KG1 (cell line): ENCODE measurements at regions not wholly inside any gene's neighbourhood (a gene's known extent, or its start where the extent isn't known, plus 50 kb on each side); places are given as distances from the start of the nearest gene placed in this dataset.
"Not testable (repeated sequence)": the region's sequence is repeated elsewhere in the genome, so short reads cannot be mapped to it uniquely, and the experiment has no call there.

ENCODE experiments used
- DNase-seq: peaks from one replicate; lab custom pipeline; 2025; lab: John Stamatoyannopoulos, UW

DNA sequence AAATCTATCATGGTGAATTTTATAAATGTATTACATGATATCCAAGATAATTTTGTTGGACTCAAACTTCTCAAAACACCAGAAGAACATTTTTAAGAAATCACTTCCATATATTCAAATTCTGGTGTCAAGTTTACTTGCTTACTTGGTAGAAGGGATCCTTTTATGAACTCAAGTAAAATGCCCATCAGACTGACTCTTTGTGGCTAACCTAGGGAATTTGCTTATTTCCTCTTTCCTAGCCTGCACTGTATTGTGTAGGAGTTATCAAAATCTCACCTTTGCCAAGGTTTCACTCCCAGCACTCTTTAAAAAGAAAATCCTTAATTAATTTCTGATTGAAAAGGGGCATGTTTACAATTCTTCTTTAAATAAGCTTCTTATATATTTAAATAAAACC is 196.5 kb downstream of the DUSP6 start:
- no peak for DNase-seq

DNA sequence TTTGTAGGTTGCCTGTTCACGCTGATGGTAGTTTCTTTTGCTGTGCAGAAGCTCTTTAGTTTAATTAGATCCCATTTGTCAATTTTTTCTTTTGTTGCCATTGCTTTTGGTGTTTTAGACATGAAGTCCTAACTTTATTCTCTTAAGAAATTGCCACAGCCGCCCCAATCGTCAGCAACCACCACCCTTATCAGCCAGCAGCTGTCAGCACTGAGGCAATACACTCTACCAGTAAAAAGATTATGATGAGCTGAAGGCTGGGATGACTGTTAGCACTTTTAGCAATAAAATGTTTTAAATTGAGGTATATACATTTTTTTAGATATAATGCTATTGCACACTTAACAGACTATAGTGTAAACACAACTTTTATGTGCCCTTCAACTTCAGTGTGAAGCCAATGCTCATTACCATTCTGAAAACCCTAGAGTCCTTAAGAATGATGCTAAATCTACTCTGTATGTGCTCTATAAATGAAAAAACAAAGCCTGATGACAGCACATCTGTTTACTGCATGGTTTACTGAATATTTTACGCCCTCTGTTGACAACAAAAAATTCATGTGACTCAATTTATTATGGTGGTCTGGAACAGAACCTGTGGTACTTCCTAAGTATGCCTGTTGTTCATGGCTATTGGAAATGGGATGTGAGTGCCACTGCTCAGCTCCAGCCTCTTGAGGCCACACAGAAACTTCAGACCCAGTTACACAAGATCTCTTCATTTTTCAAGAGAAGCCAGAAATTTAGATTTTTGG is 197.4 kb downstream of the DUSP6 start:
- DNase-seq: no peak

DNA sequence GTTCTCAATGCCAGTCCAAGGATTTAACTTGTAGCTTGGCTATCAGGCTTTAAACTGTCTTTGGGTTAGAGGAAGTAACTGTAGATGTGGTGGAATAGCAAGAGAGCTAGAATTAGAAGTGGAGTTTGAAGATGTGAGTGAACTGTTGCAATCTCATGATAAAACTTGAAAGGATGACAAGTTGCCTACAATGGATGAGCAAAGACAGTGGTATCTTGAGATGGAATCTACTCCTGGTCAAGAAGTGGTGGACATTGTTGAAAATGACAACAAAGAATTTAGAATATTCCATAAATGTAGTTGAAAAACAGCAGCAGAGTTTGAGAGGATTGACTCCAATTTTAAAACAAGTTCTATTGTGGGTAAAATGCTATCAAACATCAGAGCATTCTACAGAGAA is 199.0 kb downstream of the DUSP6 start:
- no peak for DNase-seq

DNA sequence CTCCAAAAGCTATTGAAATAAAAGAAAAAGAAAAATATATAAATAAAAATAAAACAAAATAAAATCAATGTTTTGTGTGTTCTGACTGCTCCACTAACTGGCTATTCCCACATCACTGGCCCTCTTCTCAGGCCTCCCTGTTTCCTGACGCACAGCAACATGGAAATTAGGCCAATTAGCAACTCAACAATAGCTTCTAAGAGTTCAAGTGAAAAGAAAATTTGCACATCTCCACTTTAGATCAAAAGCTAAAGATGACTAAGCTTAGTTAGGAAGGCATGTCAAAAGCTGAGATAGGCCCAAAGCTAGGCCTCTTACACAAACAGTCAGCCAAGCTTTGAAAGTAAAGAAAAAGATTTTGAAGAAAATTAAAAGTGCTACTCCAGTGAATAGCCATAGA is 200.8 kb downstream of the DUSP6 start:
- no peak for DNase-seq

DNA sequence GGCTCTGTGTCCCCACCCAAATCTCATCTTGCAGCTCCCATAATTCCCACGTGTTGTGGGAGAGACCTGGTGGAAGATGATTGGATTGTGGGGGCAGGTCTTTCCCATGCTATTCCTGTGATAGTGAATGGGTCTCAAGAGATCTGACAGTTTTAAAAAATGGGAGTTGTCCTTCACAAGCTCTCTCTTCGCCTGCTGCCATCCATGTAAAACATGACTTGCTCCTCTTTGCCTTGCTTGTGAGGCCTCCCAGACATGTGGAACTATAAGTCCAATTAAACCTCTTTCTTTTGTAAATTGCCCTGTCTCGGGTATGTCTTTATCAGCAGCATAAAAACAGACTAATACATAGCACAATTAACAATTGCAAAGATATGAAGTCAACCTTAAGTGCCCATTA is 201.5 kb downstream of the DUSP6 start:
- DNase-seq: not testable (repeated sequence)

DNA sequence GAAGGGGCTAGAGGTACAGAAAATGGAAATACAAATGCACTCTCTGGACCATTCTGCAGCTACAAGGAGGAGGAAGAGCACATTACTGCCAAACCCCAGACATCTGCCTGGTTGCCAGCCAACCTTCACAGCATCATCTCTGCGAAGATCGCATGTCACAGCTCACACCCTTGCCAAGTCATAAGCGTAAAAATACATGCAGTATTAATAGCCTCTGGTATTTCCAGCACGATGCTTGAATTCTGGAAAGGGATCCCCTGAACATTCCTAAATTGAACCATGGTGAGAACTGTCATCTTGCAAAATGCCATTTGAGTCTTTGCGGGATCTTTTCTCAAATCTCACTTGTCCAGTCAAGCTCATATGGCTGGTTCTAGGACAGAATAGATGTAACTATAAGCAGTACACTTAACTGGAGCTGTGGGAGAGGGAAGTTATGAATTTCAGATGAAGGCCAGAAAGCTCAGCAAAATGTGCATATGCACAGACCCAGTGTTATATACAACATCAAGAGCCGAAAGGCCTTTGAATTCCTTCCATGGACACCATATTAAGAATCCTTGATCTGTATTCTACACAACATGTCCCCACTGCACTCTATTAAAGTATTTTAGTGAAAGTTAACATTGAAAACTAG is 211.6 kb downstream of the DUSP6 start:
- DNase-seq: no peak

DNA sequence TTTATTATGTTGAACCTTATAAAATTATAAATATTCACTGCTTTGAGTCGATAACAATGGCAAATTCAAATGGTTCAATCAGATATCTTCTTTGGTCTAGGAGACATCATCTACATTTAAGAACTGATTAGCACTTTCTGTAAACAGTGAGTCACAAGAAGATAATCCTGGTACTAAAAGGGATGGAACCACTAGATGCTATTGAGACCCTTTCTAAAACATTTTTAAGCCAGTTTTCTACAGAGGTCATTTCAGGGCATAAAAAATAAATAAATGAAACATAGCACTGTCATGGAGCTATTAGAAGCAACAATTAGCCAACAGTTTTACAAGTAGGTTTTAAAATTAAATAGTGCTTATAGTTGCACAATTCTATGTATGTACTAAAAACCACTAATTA is 212.2 kb downstream of the DUSP6 start:
- no peak for DNase-seq

DNA sequence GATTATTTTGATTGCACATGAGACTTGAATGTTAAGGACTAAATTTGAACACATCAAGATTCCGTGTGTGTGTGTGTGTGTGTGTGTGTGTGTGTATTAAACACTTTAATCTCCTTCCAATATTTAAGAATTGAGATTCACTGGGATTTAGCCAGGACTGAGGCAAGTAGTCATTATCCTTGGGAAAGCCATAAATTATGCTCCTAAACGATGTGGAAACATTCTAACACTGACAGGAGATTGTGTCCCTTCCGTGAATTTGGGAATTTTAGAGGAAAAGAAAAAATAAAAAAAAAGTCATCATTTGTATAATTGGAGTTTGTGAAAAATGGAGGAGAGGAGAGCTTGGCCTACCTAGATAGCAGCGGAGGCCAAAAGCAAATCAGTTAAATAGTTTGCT is 212.9 kb downstream of the DUSP6 start:
- DNase-seq: no peak

DNA sequence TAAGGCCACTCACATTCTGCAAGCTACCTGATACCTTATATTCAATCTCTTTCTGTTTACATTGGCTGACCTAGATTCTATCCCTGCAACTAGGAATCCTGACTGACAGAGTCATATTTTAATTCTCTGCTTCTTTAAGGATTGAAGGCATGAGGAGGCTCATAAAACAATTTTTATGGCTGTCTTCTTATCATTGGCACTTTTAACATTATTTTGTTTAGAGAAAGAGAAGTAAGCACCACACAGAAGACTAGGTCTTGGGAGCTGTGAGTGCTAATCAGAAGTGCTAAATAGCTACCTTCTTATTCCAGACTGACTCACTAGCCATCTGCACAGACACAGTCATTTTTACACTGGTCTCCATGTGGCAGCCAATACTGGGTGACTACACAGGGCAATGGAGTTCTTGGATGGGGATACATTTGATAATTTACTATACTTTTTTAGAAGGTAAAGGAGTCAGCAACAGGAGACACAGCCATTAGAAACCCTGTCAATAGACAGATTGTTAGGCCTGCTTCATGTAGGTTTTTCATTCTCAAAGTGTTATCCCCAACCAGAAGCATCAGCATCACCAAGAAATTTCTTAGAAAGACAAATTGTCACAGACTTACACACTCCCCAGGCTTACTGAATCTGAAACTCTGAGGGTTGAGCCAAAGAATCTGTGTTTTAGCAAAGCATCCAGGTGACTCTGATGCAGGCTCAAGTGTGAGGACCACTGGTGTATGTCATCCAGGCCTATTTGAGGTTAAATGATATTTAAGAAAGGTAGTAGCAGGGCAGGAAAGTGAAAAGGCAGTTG is 214.1 kb downstream of the DUSP6 start:
- DNase-seq: no peak

DNA sequence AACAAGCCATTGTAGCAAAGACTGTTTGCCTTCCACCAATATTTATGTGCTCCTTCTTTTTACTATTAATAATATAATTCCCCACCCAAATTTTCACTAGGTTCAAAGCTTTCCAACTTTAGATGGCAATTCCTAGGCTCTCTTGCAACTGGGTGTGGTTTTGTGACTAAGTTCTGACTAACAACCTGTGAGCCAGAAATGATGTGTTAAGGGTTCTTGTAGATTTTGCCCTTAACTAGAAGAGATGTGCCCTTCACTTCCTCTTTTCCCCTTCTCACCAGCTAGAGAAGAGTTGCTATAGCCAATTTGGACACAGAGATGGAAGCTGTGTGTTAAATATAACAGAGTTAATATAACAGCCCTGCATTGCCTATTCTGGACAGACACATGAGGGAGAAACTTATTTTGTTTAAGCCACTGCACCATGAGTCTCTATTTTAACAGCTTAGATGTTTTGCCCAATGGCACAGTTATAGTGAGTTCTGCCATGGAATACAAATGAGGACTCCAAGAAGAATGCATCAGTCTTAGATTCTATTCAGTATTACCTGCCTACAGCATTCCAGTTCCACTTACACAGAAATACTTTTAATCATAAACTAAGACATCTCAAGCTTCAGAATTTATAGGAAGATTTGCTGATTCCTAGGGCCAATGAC is 216.2 kb downstream of the DUSP6 start:
- no peak for DNase-seq

DNA sequence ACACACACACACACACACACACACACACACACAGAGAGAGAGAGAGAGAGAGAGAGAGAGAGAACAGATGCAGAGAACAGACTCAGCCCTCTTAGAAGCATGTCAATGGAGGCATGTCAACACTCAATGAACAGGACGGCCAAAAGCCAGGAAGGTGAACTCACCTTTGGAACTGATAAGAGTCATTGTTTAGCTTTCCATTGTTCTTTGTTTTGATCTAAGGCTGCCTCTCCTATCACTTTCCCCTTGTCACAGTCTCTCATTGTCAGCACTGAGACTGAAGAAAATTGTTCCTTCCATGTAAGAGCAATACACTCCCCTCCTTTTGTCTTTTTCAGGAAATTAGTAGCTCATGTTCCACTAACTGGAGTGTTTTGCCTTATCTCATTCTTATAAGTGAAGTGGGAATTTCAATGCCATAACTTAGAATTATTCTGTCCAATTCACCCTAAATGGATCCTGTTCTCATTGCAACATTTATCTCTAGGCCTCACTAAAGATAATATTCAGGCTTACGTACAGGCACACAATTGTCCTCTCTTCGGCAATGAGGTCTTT is 218.0 kb downstream of the DUSP6 start:
- DNase-seq: no peak

DNA sequence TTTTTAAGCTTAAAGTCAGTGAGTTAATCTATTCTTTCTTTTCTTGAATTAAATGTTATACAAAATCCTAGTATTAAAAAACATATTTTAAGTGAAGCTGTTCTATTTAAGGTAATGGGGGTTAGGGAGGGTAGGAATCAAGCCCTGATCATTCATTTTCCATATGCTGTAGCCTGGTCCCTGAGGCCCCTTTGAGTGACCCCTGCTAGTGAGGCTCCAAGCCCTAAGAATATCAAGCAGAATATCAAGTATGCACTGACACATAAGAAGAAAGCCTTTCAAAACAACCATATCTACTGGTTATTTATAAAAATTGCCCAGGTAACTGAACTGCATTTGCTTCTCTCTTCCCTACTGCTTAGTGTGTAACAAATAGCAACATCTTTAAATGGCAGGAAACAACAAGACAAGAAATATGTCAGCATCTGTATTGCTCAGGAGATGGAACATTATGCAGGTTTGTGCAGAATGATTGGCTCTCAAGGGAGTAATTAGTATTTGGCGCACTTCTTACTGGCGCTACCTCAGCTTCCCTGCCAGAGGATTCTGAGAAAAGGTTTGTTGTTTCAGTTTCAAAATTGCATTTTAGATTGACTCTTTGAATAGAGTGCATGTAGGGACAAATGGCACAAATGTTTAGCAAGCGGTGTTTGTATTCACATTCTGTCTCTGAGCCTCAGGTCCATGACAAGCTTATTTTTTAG is 223.0 kb downstream of the DUSP6 start:
- no peak for DNase-seq

DNA sequence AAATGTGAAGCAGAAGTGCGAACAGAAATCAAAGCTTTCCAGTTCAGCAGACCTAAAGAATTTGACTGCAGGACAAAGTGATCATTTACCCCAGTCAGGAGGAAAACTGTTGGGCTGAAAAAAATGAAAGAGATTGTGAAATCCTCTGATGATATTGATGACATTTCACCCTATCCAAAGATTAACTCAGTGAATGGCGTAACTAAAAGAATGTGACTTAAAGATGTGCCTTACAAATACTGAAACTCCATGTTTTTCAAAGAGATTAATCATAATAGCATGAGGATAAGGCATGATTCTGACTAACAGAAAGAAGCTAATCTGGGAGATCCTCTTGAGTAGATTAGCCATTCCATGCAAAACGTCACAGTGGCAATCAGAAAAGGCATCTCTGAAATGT is 225.6 kb downstream of the DUSP6 start:
- no peak for DNase-seq

DNA sequence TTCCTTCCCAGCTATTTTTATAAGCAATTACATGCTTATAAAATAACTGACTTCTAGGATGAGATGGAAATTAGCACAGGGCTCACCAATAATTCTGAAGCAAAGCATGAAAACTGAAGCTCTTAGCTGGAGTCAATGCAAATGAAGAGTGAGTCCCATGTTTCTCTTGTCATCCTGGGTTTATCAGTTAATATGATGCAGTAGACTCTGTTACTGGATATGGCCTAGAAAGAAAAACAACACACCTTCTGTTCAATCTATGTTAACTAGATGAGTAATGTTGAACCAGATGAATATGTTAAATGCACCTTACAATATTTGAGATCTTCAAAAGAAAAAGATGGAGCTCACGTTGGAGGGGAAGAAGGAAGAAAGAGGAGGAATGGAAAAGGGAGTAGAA is 229.4 kb downstream of the DUSP6 start:
- DNase-seq: no peak

DNA sequence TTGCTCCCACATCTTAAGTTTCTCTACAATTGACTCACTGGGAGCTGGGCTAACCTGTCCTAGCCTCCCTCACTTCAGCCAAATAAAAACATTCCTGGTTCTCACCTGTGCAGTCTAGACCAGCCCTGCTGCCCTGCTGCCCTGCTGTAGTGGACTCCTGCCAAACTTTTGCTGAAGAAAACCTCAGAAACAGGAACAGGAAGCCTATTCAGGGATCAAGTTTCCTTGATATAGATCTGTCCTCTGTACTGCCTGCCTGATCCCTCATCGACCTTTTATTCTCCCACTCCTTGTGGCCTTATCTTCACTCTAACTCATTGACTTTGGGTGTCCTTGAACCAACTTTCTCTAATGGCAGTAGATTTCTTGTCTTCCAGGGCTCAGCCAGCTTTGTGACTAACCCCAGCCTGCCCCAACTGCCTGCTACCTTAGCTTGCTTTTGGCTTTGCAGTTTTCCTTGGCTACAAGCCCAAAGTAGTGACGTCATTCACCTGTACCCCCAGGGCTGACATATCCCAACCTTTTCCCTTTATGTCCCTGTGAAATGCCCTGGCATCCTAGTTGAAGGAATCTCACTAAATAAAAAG is 234.8 kb downstream of the DUSP6 start:
- no peak for DNase-seq

DNA sequence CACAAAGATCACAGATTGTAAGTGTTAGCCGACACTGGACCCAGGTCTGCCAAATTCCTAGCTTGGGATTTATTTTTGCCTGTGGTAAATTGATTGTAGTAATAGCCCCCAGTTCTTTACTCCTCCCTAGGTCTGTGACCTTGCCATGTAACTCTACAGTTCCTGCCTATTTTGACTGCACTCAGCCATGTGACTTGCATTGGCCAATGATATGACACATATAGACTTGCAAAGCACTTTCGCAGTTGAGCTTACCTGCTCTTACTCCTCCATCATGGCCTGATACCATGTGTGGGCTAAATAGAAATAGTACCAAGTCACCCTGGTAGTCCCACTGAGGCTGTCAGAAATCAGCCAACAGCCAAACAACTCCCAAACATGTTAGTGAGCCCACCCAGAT is 240.3 kb downstream of the DUSP6 start:
- no peak for DNase-seq

DNA sequence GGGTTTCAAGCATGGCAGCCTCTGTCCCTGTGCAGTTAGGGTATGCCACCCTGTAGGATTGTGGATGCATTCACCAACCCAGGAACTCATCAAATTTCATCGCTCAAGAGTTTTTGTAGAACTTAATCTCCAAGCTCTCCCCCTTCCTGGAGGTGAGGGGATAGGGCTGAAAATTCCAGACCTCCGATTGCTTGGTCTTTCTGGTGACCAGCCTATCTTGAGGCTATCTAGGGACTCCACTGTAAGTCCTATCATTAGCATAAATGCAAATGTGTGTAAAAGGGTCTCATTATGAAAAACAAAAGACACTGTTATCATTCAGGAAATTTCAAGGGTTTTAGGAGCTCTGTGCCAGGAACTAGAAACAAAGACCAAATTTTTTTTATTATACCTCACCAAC is 244.0 kb downstream of the DUSP6 start:
- no peak for DNase-seq

DNA sequence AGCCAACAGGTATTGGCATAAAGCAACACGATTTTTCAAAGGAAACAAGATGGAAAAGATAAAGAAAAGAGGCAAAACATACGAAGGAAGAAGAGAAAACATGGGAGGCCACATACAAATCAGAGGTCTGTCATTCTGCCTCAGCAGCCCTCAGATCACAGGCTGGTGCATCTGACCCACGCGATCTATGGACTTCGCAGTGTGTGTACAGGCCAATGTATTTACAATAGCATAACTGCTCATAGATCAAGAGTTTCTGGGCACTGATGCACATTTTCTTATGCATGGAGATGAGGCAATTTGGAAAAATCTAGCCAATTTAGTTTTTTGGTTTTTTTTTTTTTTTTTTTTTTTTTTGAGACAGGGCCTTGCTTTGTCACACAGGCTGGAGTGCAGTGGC is 245.4 kb downstream of the DUSP6 start:
- no peak for DNase-seq

DNA sequence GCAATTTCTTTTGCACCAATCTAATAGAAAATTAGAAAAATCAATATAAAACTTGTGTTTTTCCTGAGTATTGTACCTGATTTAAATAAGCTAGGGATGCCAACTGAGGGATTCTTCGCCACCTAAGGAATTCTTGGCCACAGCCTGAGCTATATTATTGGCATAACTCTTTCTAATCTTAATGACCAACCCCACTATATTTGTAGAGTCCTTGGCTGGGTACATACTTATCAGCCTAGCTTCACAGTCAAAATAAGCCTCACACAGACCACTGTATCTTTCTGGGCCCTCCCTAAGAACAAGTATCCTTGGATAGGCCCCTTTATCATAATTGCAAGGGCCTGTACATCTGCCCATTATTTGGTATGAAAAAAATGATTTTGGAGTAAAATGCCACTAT is 247.1 kb downstream of the DUSP6 start:
- DNase-seq: no peak

DNA sequence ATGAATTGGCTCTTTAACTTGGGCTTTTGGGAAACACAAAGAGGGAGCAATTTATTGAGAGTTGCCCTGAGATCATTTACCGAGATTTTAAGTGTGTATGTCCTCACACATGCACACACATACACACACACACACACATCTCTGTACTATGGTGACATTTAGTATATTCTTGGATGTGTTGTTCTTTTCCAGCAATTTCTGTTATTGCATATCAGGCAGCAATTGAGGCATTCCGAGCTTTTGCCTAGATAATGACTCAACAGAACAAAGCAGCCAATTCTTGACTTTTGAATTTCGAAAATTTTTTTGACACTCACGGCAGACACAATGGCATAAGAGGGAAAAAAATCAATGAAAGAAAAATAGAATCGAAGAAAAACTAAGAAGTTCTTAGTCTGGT is 248.5 kb downstream of the DUSP6 start:
- no peak for DNase-seq

DNA sequence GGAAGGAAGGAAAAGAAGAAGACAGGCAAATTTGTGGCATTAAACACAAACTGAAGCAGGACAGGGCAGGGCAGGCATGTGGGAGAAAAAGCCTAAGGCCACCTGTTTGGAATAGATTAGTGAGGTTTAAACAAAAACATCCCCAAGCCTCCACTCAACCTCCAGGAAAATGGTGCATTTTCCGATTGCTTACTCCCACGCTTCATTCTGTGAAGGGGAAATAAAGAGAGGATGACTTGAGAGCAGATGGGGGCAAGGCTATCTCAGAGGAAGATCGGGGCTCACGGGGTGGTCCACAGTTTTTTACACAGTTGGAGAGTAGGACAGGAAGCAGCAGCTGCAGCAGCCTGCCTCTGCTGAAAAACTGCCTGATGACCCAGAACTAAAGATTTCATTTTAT is 250.9 kb downstream of the DUSP6 start:
- no peak for DNase-seq
